Left lung (tissue), 4 donors: ENCODE measurements at regions not wholly inside any gene's neighbourhood (a gene's known extent, or its start where the extent isn't known, plus 50 kb on each side); places are given as distances from the start of the nearest gene placed in this dataset.

ENCODE experiments used
- ATAC-seq: fragments of 200-7000 bp; cut with Tn5 transposase; one replicate; pipeline ENCODE4 v1.9.1; 2020; ENCODE audit warnings: moderate library complexity
- DNase-seq, 4 donors: peaks; one replicate each; pipeline ENCODE4 v3.0.0-alpha.2; 2013 to 2020
- H3K27ac ChIP-seq, 2 donors: fragments of 200-600 bp; sonication (generic) in 1 of 2; one replicate each; pipeline versions ENCODE4 v1.5.0 to v1.8.0; 2020 to 2021
- H3K27me3 ChIP-seq, 2 donors: fragments of 200-600 bp; sonication (generic) in 1 of 2; one replicate each; pipeline versions ENCODE4 v1.5.0 to v1.8.0; 2020 to 2021
- H3K36me3 ChIP-seq, 2 donors: fragments of 200-600 bp; sonication (generic) in 1 of 2; one replicate each; pipeline versions ENCODE4 v1.5.0 to v1.8.0; 2020 to 2021
- H3K4me1 ChIP-seq, 2 donors: fragments of 200-600 bp; one replicate each; pipeline ENCODE4 v1.8.0; 2021
- H3K4me3 ChIP-seq, 2 donors: fragments of 200-600 bp; sonication (generic) in 1 of 2; one replicate each; pipeline versions ENCODE4 v1.5.0 to v1.8.0; 2020 to 2021; ENCODE audit warnings: mild to moderate bottlenecking in 1 of 2
- H3K9me3 ChIP-seq, 2 donors: fragments of 200-600 bp; sonication (generic) in 1 of 2; one replicate each; pipeline versions ENCODE4 v1.5.0 to v1.8.0; 2020 to 2021
- intact Hi-C, 2 donors: fragments of 100-400 bp; cut with DNase I; formaldehyde crosslinking; loops; one replicate each; pipeline versions ENCODE4 v1.11.2 to v1.14.2; 2022
- TF ChIP-seq, protein P1 (sequence below), 2 donors: fragments of 200-600 bp; sonication (generic) in 1 of 2; IDR thresholded peaks; one replicate each; pipeline versions ENCODE4 v1.5.0 to v1.8.0; 2021; ENCODE audit warnings: antibody characterized with exemption in 2 of 2
- donor health status: DM: no; HTN: yes; CAD: no.
- donor health status: DM: no; HTN: no; CAD: no.

DNA sequence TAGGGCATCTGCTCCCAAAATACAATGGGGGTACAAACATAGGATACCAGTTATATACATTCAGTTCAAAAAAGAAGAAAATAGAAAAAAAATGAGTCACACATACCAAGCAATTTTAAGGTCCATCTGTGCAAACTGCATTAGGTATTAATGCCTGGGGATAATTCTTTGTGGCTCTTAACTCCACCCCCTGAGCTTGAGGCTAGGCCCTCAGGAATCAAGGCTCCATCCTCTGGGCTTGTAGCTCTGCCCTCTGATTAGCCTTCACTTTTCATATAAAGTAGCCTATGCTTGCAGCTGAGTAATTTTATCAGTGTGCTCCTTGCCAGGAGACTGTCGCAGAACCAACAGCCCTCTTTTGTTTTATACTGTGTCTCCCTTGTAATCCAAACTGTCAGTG, 69.9 kb upstream of the BACE2 start:
- intact Hi-C loops, result no loop called here
- Histone ChIP-seq H3K27me3 (no peaks in the 10 kb centered on the region), H3K4me1 (no peaks in the 10 kb centered on the region), H3K9me3 (no peaks in the 10 kb centered on the region), H3K27ac (no peak overlapping the region), H3K36me3 (no peaks in the 10 kb centered on the region), H3K4me3 (no peak overlapping the region)
- ATAC-seq (no peak), DNase-seq (no peak)
- TF ChIP-seq, protein P1, sequence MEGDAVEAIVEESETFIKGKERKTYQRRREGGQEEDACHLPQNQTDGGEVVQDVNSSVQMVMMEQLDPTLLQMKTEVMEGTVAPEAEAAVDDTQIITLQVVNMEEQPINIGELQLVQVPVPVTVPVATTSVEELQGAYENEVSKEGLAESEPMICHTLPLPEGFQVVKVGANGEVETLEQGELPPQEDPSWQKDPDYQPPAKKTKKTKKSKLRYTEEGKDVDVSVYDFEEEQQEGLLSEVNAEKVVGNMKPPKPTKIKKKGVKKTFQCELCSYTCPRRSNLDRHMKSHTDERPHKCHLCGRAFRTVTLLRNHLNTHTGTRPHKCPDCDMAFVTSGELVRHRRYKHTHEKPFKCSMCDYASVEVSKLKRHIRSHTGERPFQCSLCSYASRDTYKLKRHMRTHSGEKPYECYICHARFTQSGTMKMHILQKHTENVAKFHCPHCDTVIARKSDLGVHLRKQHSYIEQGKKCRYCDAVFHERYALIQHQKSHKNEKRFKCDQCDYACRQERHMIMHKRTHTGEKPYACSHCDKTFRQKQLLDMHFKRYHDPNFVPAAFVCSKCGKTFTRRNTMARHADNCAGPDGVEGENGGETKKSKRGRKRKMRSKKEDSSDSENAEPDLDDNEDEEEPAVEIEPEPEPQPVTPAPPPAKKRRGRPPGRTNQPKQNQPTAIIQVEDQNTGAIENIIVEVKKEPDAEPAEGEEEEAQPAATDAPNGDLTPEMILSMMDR (IDR thresholded peaks at IDR 0.05), result no peak

DNA sequence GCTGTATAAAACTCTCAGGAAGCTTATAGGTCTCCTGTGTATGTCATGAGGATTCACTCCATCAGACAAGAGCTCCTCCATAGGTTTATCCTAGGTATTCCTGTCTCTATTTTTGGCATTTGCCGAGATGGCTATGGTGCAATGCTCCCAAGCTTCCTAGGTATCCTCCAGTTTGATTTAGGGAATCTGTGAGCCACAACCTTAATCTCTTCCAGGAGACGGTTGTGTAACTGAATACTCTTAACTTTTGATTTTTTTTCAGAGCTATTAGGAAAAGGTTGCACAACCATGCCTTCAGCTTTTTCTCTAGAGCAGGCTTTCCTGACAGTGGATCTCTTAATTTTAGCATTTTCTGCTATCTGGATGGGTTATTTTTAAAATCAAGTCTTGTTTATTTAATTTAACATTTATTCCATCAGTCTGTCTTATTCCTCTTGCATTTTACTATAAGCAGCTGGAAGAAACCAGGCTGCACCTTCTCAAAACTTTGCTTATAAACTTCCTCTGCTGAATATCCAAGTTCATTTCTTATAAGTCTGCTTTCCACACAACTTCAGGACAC, 69.4 kb upstream of the BACE2 start:
- peak; percentile 60 for ATAC-seq
- Histone ChIP-seq H3K4me3 (no peak overlapping the region), H3K4me1 (no peaks in the 10 kb centered on the region), H3K36me3 (no peaks in the 10 kb centered on the region), H3K27me3 (no peaks in the 10 kb centered on the region), H3K9me3 (no peaks in the 10 kb centered on the region), H3K27ac (no peak overlapping the region)
- peak in 1 of 4 donors; percentile 63 for DNase-seq
- TF ChIP-seq, protein P1 (IDR thresholded peaks at IDR 0.05), result no peak
- intact Hi-C loops, result no loop called here

DNA sequence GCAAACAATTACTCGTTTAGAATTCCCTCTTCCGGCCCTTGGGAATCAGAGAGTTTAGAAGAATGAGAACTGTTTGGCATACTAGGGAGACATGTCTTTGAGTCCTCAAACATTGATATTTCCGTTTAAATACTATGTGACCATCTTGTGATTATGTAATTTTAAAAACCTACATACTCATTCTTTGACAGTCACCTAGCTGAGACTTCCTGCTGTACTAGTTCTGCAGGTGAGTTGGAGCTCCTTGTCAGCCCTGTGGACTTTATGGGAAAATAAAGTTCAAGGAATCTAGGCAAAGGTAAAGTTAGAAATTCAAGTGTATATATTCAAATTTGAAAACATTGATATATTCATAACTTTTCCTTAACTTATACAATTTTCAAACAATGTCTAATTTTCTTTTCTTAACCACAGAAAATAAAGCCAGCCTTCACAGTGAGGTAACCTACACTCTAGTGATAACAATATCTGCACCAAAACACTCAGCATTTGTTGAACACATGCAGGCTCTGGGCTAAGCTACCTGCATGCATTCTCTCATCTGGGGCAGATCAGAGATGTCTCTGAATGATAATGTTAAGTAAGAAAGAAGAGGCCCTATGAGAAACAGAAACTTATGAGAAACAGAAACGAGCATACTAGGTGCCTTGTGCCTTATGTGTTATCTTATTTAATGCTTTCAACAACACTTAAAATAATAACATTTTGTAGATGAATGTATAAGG, 67.0 kb upstream of the BACE2 start:
- no peak overlapping the region for H3K27ac ChIP-seq
- peaks cover 0 to 10% of the 10 kb centered on the region in 2 donors for H3K27me3 ChIP-seq
- no peaks in the 10 kb centered on the region for H3K4me1 ChIP-seq
- no peaks in the 10 kb centered on the region for H3K36me3 ChIP-seq
- ATAC-seq (no peak), DNase-seq (no peak)
- TF ChIP-seq, protein P1 (IDR thresholded peaks at IDR 0.05), result no peak
- H3K4me3 ChIP-seq, result no peak overlapping the region
- H3K9me3 ChIP-seq, result no peaks in the 10 kb centered on the region
- intact Hi-C loops, result no loop called here

DNA sequence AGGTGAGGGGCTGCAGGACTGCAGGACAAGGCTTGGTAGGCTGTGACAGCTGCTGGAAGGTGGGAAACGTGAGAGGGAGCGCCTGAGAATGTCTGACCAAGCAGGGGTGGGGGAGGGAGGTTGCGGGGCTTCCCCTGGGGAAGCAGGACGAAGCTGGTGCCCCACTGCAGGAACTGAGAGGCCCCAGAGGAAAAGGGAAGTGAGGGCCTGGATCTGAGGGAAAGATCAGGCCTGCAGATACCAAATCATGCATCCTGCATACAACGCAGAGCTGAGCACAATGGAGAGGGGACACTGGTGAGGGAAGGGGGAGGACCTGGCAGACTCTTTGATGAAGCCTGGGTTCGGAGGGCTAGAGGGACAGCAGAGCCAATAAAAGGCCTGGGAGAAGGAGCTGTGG, 65.7 kb upstream of the BACE2 start:
- intact Hi-C loops, result no loop called here
- no peak for DNase-seq
- TF ChIP-seq, protein P1 (IDR thresholded peaks at IDR 0.05), result no peak
- no peaks in the 10 kb centered on the region for H3K4me1 ChIP-seq
- no peak overlapping the region for H3K4me3 ChIP-seq
- peaks cover 0 to 15% of the 10 kb centered on the region in 2 donors for H3K27me3 ChIP-seq
- H3K36me3 ChIP-seq, result no peaks in the 10 kb centered on the region
- no peak overlapping the region for H3K27ac ChIP-seq
- no peak for ATAC-seq
- no peaks in the 10 kb centered on the region for H3K9me3 ChIP-seq

DNA sequence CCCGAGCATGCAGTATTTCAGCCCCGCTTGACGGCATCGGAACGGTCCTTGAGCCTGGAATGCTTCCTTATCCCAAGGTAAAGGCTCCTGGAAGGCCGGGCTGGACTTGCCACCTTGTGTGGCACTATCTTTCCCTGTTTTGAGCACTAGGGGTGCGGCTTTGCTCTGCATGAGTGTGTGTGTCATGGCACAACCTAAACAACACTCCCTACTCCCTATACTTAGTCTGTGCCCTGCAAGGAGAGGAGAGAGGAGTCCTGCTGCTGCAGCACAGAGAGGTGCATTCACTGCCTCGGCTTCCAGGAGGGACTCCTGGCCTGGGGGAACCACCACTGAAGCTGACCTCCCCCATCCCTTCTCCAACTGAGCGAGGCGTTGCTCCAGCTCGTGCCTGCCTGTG, 60.4 kb upstream of the BACE2 start:
- no peak for DNase-seq
- intact Hi-C loops, result no loop called here
- Histone ChIP-seq H3K9me3 (no peaks in the 10 kb centered on the region), H3K27me3 (peaks cover 0 to 27% of the 10 kb centered on the region in 2 donors), H3K4me3 (no peak overlapping the region), H3K36me3 (no peaks in the 10 kb centered on the region), H3K27ac (no peak overlapping the region), H3K4me1 (no peaks in the 10 kb centered on the region)
- no peak for ATAC-seq
- TF ChIP-seq, protein P1 (IDR thresholded peaks at IDR 0.05), result no peak
